GM13977 (cell line): ENCODE measurements at regions not wholly inside any gene's neighbourhood (a gene's known extent, or its start where the extent isn't known, plus 50 kb on each side); places are given as distances from the start of the nearest gene placed in this dataset.

ENCODE experiments used
- DNase-seq: peaks from one replicate; pipeline ENCODE4 v3.0.0; 2012; ENCODE audit warnings: low spot score
- CTCF ChIP-seq: IDR thresholded peaks from 2 replicates; pipeline ENCODE4 v1.5.1; 2012; ENCODE audit warnings: mild to moderate bottlenecking, control low read depth; ENCODE audit not compliant: insufficient read depth; ENCODE audit errors: extremely low read depth, missing control alignments
- in situ Hi-C: fragments of 300-500 bp; cut with MboI; formaldehyde crosslinking; loops from one replicate; pipeline ENCODE4 v1.12.0; 2022; ENCODE audit warnings: low sequenced_read_pairs, low pct_unique_long_range_greater_than_20kb, mixed read lengths, inconsistent platforms; ENCODE audit not compliant: unreplicated experiment

- no peak for TF ChIP-seq CTCF
- no peak for DNase-seq
- in situ Hi-C loops: no loop called here
Measured at GRCh38 chr2:15096873-15097272, 464.3 kb downstream of the NBAS start.

GRCh38 chr2:15107137-15107536 is 454.0 kb downstream of the NBAS start:
- DNase-seq: no peak
- no peak for TF ChIP-seq CTCF
- in situ Hi-C loops: no loop called here

- TF ChIP-seq CTCF: no peak
- in situ Hi-C loops: no loop called here
- no peak for DNase-seq
Measured at GRCh38 chr2:15111718-15112117, 449.4 kb downstream of the NBAS start.

GRCh38 chr2:15112216-15112615 is 448.9 kb downstream of the NBAS start:
- no peak for DNase-seq
- TF ChIP-seq CTCF: no peak
- in situ Hi-C loops: no loop called here

GRCh38 chr2:15115776-15116175 is 445.4 kb downstream of the NBAS start:
- TF ChIP-seq CTCF: no peak
- in situ Hi-C loops: no loop called here
- DNase-seq: no peak

GRCh38 chr2:15116830-15117229 is 444.3 kb downstream of the NBAS start:
- TF ChIP-seq CTCF: no peak

More at GRCh38 chr2:15116830-15117229, 444.3 kb downstream of the NBAS start:
- DNase-seq: no peak
- in situ Hi-C loops: no loop called here
